Amniotic epithelial cell (primary cell): ENCODE measurements at regions not wholly inside any gene's neighbourhood (a gene's known extent, or its start where the extent isn't known, plus 50 kb on each side); places are given as distances from the start of the nearest gene placed in this dataset.
"Not testable (repeated sequence)": the region's sequence is repeated elsewhere in the genome, so short reads cannot be mapped to it uniquely, and the experiment has no call there.

Experiments
- DNase-seq: peaks from one replicate; pipeline ENCODE4 v3.0.0-alpha.2; 2010; ENCODE audit warnings: low read depth

DNA sequence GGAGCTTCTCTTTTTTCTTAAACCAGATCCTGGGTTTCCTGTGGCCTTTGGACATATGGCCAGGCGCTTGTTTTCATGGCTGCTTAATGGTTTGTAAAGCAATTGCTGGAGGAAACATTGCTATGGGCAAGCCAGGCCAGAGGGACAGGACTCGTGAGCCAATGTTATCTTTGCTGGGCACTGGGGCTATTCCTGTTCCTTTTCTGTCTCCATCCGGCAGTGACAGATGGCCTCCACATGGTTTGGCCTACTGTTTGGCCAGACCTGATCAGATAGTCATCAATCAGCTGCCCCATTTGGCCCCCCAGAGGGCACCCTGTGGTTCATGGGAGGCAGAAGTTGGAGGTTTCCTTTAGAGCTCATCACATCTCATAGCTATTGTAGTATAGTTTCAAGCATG lies 326.1 kb upstream of the ROPN1 start:
- DNase-seq = no peak

DNA sequence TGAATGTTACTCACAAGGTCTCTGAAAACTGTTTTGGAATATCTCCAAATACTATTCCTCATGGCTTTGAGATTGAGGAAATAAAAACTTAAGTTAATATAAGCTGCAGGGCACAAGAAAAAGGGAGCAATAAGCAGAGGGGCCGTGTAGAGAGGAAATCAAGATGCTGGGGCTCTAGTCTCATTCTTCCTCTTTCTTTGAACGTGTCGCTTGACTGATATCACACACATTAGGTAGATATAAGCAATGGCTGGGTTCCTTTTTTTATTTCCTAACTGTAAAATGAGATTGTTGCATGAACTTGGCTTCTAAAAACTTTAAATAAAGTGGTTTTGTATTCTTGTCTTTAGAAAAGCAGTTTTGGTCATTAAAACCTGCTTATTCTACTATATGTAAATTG lies 326.7 kb upstream of the ROPN1 start:
- DNase-seq = no peak

- peak; percentile 1 for DNase-seq
Measured at GRCh38 chr3:124320976-124321375, 329.1 kb upstream of the ROPN1 start.

DNA sequence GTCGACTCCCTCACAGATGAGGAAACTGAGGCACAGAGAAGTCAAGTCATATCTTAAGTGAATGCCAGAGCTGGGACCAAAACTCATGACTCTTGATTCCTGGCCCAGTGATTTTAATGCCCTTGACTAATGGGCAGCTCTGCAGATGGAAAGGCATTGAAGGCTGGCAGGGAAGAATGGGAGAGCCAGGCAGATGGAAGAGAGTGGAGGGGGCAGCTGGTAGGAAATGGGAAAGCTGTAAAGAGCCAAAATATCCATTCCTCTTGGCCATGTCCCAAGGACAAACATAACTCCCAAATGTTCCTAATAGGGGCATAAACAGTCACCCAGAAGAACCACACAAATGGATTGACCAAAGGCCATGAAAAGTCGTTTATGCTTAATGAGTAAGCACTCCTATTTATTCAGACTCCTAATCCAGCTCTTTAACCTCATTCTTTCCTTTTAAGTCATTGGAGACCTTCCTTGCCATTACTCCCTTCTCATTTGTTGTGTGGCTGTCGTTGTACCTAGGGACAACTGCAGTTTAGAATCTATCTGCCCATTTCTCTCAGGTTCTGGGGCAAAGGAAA lies 330.5 kb upstream of the ROPN1 start:
- DNase-seq = no peak

- no peak for DNase-seq
Measured at GRCh38 chr3:124322966-124323365, 331.0 kb upstream of the ROPN1 start.

DNA sequence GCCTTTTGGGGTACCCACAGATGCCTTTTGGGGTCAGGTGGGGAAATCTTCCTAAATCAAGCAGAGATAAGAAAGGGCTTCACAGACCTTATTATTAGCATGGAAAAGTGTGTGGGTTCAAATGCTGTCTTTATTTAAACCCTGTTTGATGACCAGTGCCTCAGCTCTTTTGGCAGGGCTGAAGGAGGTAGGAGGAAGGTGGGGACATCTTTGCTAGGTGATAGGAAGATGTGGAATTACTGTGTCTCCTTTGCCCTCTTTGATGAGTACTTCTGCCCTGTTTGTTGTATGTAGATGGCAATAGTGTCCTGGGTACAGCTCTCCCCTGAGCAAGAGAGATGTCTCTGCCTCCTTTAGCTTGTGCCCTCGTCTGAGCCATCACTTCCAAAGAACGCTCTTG lies 333.3 kb upstream of the ROPN1 start:
- DNase-seq = no peak

DNA sequence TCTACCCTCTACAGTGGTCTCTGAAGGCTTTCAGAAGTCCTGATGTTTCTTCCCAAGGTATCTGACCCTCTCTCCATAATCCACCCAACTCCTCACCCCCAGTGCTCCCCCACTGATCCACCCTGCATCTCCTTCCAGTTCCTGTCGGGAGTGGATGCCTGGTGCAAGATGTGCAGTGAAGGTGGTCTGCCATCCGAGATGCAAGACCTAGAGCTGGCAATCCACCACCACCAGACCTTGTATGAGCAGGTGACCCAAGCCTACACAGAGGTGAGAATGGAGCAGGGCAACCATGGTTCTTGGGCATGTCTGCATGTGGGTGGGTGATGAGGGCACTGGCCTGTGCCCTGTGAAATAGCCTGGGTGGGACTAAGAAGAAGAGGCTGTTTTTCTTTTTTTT lies 337.8 kb upstream of the ROPN1 start:
- DNase-seq = no peak

DNA sequence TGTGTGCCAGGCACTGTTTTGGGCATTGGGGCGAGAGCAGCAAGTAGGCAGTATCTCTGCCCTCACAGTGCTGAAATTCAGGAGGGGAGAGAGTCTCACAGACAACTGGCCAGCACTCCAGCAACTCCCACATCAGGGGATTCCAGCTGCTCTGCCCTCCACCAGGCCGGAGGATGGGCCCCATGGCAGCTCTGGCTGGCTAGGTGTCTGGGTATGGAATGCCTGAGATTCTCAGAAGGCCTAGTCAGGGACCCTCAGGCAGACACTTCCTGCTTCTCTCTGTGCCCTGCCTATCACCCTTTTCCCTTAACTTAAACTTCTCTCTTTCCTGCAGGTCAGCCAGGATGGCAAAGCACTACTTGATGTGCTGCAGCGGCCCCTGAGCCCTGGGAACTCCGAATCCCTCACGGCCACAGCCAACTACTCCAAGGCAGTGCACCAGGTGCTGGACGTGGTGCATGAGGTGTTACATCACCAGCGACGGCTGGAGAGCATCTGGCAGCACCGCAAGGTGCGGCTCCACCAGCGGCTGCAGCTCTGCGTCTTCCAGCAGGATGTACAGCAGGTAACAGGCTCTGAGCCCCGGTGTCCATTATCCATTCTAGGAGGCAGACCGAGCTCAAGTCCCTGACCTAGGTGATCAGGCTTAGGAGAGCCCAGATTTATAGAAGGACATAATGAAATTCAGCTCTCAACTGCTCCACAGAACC lies 342.2 kb upstream of the ROPN1 start:
- no peak for DNase-seq

- DNase-seq = no peak
Measured at GRCh38 chr3:124336067-124336656, 344.2 kb upstream of the ROPN1 start.

DNA sequence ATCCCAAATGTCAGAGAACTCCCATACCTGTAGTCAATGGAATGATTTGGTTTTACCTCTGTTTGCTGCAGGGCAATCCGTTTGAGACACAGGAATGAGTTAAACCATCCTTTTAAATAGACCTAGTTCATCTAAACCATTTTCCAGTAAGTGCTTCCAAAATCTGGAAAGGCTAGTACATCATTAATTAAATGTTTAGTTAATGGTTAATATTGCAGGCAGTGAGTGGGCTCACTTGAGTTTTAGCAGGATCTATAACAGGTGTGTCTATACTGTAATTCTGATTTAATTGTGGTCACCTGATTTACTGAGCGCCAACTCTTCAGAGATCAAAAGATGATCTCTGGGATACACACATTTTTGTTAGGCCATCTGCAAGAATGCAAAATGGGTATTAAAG lies 353.9 kb upstream of the ROPN1 start:
- DNase-seq = no peak

- DNase-seq = no peak
Measured at GRCh38 chr3:124346487-124346886, 354.6 kb upstream of the ROPN1 start.

DNA sequence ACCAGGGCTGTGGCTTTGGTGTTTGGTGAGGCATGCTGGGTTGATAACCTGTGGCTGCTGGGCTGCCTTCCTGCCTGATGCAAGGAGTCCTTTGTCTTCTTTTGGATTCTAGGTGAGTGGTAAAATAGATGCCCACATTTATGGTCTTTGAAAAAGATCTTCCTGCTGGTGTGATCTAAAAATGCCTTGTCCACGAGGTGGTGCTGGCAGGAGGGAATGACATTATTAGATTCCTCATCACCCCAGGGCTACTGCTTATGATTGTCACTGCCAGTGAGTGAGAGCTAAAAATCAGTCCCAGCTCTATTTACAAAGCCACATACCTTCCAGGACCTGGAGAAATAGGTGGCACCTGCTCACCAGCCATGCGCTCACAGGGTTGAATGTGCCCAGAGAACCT lies 355.5 kb upstream of the ROPN1 start:
- no peak for DNase-seq

DNA sequence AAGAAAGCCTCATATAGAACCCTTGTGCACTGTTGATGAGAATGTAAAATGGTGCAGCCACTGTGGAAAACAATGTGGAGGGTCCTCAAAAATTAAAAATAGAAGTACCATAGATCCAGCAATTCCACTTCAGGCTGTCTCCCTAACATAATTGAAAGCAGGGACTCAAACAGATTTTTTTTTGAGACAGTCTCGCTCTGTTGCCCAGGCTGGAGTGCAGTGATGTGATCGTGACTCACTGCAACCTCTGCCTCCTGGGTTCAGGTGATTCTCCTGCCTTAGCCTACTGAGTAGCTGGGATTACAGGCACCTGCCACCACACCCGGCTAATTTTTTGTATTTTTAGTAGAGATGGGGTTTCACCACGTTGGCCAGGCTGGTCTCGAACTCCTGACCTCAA lies 356.6 kb upstream of the ROPN1 start:
- DNase-seq = not testable (repeated sequence)

DNA sequence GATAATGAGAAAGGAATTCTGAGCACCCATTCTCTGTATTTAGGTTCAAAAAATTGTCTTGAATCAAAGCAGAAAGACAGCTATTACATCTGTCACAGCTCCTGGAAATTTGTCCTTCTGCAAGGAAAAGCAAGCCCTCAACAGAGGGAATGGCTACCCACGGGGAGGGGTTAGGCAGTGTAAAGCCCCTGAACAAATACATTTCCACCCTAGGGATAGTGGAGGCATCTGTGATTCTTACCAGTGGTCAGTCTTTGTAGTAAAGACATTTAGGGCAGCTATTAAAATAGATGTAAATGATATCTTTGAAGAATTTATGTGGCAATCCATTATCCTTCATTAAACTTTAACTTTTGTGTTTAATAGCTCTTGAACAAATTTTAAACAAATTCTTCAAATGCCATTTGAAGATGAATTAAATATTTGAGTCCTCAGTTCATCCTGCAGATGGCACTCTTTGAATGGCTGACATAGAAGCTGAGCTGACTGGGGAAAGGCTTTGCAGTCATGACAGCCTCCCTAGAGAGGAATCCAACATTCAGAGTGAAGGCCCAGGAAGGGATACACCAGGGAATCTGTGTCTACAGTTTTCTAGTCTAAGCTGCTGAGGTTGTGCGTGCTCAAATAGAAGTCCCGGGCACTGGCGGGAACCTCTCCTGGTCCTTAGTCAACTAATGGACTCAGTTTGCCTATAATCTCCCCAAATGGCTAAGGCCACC lies 359.7 kb upstream of the ROPN1 start:
- DNase-seq = peak; percentile 68

DNA sequence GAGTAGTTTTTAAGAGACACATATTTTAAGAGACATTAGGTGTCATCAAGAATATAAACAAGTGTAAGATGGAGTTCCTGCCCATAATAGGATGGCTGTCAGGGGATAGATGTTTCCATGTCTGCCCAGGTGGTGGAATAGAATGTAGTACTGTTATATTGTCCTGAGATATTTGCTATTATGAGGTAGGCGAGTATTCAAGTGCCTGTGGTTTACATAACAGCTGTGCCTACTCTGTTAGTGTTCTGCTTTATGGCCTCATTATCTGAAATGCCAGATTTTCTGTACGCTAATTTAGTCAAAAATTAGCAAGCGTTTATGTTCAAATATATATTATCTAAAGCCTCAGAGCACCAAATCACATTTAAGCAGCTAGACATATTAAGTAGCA lies 360.2 kb upstream of the ROPN1 start:
- no peak for DNase-seq

DNA sequence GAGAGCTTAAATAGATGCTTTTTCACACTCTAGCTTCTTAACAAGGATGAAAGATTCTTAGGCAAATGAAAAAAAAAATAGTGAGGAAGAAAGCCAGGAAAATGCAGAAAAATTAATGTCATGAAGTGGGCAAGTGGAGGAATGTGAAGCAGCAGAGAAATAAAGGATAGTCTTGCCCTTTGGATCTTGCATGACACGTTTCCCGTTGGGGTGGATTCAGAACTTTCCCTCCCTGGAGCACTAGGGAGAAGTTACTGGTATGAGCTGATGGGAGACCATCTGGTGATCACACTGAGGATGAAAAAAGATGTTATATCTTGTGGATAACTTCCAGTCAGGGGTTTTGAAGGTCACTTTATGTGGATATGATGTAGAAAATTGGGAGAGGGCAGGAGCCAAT lies 361.8 kb upstream of the ROPN1 start:
- DNase-seq = no peak

- no peak for DNase-seq
Measured at GRCh38 chr3:124354150-124354549, 362.2 kb upstream of the ROPN1 start.

- no peak for DNase-seq
Measured at GRCh38 chr3:124358156-124358555, 366.2 kb upstream of the ROPN1 start.

DNA sequence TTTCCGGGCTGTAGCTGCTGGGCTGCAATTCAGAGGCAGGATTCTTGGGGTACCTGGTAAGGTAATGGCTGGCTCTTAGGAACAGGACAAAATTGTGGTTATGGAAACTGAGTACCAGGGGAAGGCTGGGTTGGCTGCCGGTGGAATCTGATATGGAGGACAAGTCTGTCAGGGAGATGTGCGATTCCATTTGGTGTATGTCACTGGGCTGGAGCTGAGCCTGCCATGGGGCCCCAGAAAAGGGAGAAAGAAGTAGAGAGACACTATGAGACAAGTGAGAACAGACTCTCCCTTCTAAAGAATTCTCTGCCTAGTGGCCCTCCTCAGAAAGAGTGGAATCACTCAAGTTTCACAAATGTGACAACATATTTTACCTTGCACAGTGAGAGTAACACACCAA lies 368.2 kb upstream of the ROPN1 start:
- DNase-seq = no peak

GRCh38 chr3:124360563-124360962 lies 368.6 kb upstream of the ROPN1 start:
- DNase-seq = no peak

- DNase-seq = no peak
Measured at GRCh38 chr3:124361566-124361965, 368.7 kb upstream of the UMPS start.

- DNase-seq = no peak
Measured at GRCh38 chr3:124362455-124362854, 367.8 kb upstream of the UMPS start.

DNA sequence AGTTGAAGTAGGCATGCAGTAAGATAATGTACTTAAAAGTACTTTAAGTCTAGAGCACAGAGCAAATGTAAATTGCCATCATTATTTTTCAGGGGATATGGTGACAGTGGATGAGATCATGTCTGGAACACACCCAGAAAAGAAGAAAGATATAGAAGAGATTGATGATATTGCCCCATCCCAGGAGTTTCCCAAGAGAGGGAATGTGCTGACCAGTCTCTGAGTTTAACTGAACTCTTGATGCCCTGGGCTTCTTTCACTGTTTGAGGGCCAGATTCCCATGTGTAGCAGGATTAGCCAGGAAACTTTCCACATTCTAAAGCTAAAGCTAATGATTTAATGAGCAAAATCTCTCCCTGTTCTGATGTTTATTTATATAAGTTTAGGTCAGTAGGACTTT lies 366.8 kb upstream of the UMPS start:
- DNase-seq = peak; percentile 95
